OCI-LY7 (cell line): ENCODE measurements at regions not wholly inside any gene's neighbourhood (a gene's known extent, or its start where the extent isn't known, plus 50 kb on each side); places are given as distances from the start of the nearest gene placed in this dataset.

Experiments
- BruUV-seq: library from RNA; stranded (reverse); fragments of 400-500 nt; replicated peaks from 2 replicates; lab custom pipeline; 2021; lab: Mats Ljungman, UMichigan
- CTCF ChIA-PET: fragments of 300-600 bp; sonication (Branson Sonifier 250); formaldehyde crosslinking; loops from one replicate; lab custom pipeline; 2022; ENCODE audit warnings: antibody characterized with exemption; ENCODE audit not compliant: unreplicated experiment; lab: Charles Lee
- POLR2A ChIA-PET: fragments of 300-600 bp; sonication (Branson Sonifier 250); formaldehyde crosslinking; loops from one replicate; lab custom pipeline; 2022; ENCODE audit warnings: antibody characterized with exemption; lab: Charles Lee
- DNase-seq: peaks from one replicate; pipeline ENCODE4 v3.0.0-alpha.2; 2015; ENCODE audit warnings: low spot score
- H2AFZ ChIP-seq: fragments of 200-600 bp; sonication (generic), shearing (Covaris generic); 2 replicates; pipeline ENCODE4 v1.6.1; 2014; ENCODE audit warnings: mild to moderate bottlenecking, antibody characterized with exemption, low read length, moderate library complexity
- H3K27ac ChIP-seq: fragments of 200-600 bp; sonication (generic); 2 replicates; pipeline ENCODE4 v1.5.1; 2014; ENCODE audit warnings: mixed run types, low read depth, mild to moderate bottlenecking, moderate library complexity, low read length, inconsistent platforms; ENCODE audit not compliant: poor library complexity, severe bottlenecking
- H3K36me3 ChIP-seq: fragments of 200-600 bp; sonication (generic); 2 replicates; pipeline ENCODE4 v1.6.1; 2014; ENCODE audit warnings: mild to moderate bottlenecking, antibody characterized with exemption, low read length, moderate library complexity, mixed read lengths; ENCODE audit not compliant: insufficient read depth
- H3K4me1 ChIP-seq: fragments of 200-600 bp; sonication (generic); 2 replicates; pipeline ENCODE4 v1.5.1; 2014; ENCODE audit warnings: mild to moderate bottlenecking, low read length; ENCODE audit not compliant: insufficient read depth, poor library complexity, severe bottlenecking
- H3K4me2 ChIP-seq: fragments of 200-600 bp; sonication (generic); 2 replicates; pipeline ENCODE4 v1.6.1; 2014; ENCODE audit warnings: mild to moderate bottlenecking, low read length
- H3K4me3 ChIP-seq: fragments of 200-600 bp; sonication (generic); 2 replicates; pipeline ENCODE4 v1.5.1; 2014; ENCODE audit warnings: mild to moderate bottlenecking, low read depth, low read length; ENCODE audit not compliant: poor library complexity, severe bottlenecking
- H3K79me2 ChIP-seq: fragments of 200-600 bp; sonication (generic); 2 replicates; pipeline ENCODE4 v1.6.1; 2016; ENCODE audit warnings: low read depth, mild to moderate bottlenecking, low read length, moderate library complexity, mixed read lengths; ENCODE audit not compliant: insufficient read depth
- H3K9me2 ChIP-seq: fragments of 200-600 bp; sonication (generic); 2 replicates; pipeline ENCODE4 v1.6.1; 2016; ENCODE audit warnings: mild to moderate bottlenecking, low read length, mixed read lengths; ENCODE audit not compliant: insufficient read depth
- H3K9me3 ChIP-seq: fragments of 200-600 bp; sonication (generic); 2 replicates; pipeline ENCODE4 v1.6.1; 2014; ENCODE audit warnings: mild to moderate bottlenecking, mixed run types, low read length, mixed read lengths
- H4K20me1 ChIP-seq: fragments of 200-600 bp; sonication (generic); 2 replicates; pipeline ENCODE4 v1.6.1; 2014; ENCODE audit warnings: mild to moderate bottlenecking, antibody characterized with exemption, low read length, moderate library complexity, mixed read lengths; ENCODE audit not compliant: insufficient read depth
- CTCF ChIP-seq: fragments of 200-600 bp; sonication (generic); conservative IDR thresholded peaks from 2 replicates; pipeline ENCODE4 v1.5.1; 2014; ENCODE audit warnings: mild to moderate bottlenecking, antibody characterized with exemption, low read length, moderate library complexity, mixed read lengths
- EZH2phosphoT487 ChIP-seq: fragments of 200-600 bp; sonication (generic); IDR thresholded peaks from 2 replicates; pipeline ENCODE4 v1.6.1; 2018; ENCODE audit warnings: low read depth, borderline replicate concordance, mild to moderate bottlenecking, mixed run types, antibody characterized with exemption, low read length, moderate library complexity, mixed read lengths
- intact Hi-C: fragments of 100-400 bp; cut with micrococcal nuclease; formaldehyde crosslinking; loops from one replicate; pipeline ENCODE4 v1.10.0; 2022; ENCODE audit not compliant: unreplicated experiment

- CTCF ChIA-PET: no interaction called here
- no peaks in the 10 kb centered on the region for H3K9me2 ChIP-seq
- no peak for DNase-seq
- intact Hi-C loops: no loop called here
- no peak overlapping the region for H3K4me2 ChIP-seq
- BruUV-seq: no TSS peak
- H4K20me1 ChIP-seq: no peaks in the 10 kb centered on the region
- H3K36me3 ChIP-seq: no peaks in the 10 kb centered on the region
- no peak for TF ChIP-seq CTCF
- no peak for TF ChIP-seq EZH2phosphoT487
- POLR2A ChIA-PET: no interaction called here
- H3K79me2 ChIP-seq: no peaks in the 10 kb centered on the region
- no peak overlapping the region for H3K4me3 ChIP-seq
- no peak overlapping the region for H2AFZ ChIP-seq
- no peak overlapping the region for H3K27ac ChIP-seq
- no peaks in the 10 kb centered on the region for H3K9me3 ChIP-seq
- H3K4me1 ChIP-seq: no peaks in the 10 kb centered on the region
Measured at GRCh38 chr3:117751651-117752050, 1042.1 kb downstream of the TUSC7 start.

- DNase-seq: no peak
- H3K79me2 ChIP-seq: no peaks in the 10 kb centered on the region
- ChIA-PET CTCF (no interaction called here), POLR2A (interaction anchor here (0.6 to 0.7 kb wide), 2 partner anchors 14 to 44 kb away, joined by 3 read pairs; no protein-coding TSS in a partner anchor)
- no peak overlapping the region for H2AFZ ChIP-seq
- H3K36me3 ChIP-seq: no peaks in the 10 kb centered on the region
- no TSS peak for BruUV-seq
- intact Hi-C loops: no loop called here
- no peaks in the 10 kb centered on the region for H4K20me1 ChIP-seq
- H3K4me2 ChIP-seq: no peak overlapping the region
- H3K4me1 ChIP-seq: no peaks in the 10 kb centered on the region
- TF ChIP-seq EZH2phosphoT487 (no peak), CTCF (no peak)
- H3K9me3 ChIP-seq: no peaks in the 10 kb centered on the region
- H3K27ac ChIP-seq: no peak overlapping the region
- H3K9me2 ChIP-seq: no peaks in the 10 kb centered on the region
- H3K4me3 ChIP-seq: no peak overlapping the region
Measured at GRCh38 chr3:117752984-117753717, 1043.6 kb downstream of the TUSC7 start.

- Histone ChIP-seq H3K4me3 (no peak overlapping the region), H4K20me1 (no peaks in the 10 kb centered on the region), H2AFZ (no peak overlapping the region), H3K36me3 (no peaks in the 10 kb centered on the region), H3K79me2 (no peaks in the 10 kb centered on the region), H3K4me1 (no peaks in the 10 kb centered on the region), H3K27ac (no peak overlapping the region), H3K4me2 (no peak overlapping the region), H3K9me3 (no peaks in the 10 kb centered on the region), H3K9me2 (no peaks in the 10 kb centered on the region)
- intact Hi-C loops: no loop called here
- TF ChIP-seq CTCF (no peak), EZH2phosphoT487 (no peak)
- no peak for DNase-seq
- no TSS peak for BruUV-seq
- ChIA-PET CTCF (no interaction called here), POLR2A (no interaction called here)
Measured at GRCh38 chr3:117754058-117754457, 1044.5 kb downstream of the TUSC7 start.
